ENCODE measurements at regions not wholly inside any gene's neighbourhood (a gene's known extent, or its start where the extent isn't known, plus 50 kb on each side); places are given as distances from the start of the nearest gene placed in this dataset.

- 97 to 100% methylated on average over 1 of the region's 1 CpG for WGBS, 2 donors
- intact Hi-C loops (cut with DNase I; ENCODE audit: low total_unique reads), result no loop called here
- no peak for DNase-seq (ENCODE audit: low spot score in 2 of 2)
- TF ChIP-seq CTCF (IDR thresholded peaks at IDR 0.05), result no peak
- TF ChIP-seq POLR2A (IDR thresholded peaks at IDR 0.05), result no peak
- no peak overlapping the region for H3K4me3 ChIP-seq (ENCODE audit: low read depth, poor library complexity, severe bottlenecking)
These were observed 121.8 kb downstream of the RASSF9 start for GRCh38 chr12:85714425-85714824.

- WGBS, 2 donors, result 94 to 97% methylated on average over 1 of the region's 1 CpG
These were observed 115.7 kb downstream of the RASSF9 start for GRCh38 chr12:85720308-85721033.

GRCh38 chr12:85725991-85726390 is 110.2 kb downstream of the RASSF9 start:
- H3K4me3 ChIP-seq (ENCODE audit: low read depth, poor library complexity, severe bottlenecking), result no peak overlapping the region
- 69 to 73% methylated on average over 2 of the region's 2 CpGs for WGBS, 2 donors
- TF ChIP-seq CTCF (IDR thresholded peaks at IDR 0.05) (no peak), POLR2A (IDR thresholded peaks at IDR 0.05) (no peak)
- DNase-seq (ENCODE audit: low spot score in 2 of 2), result no peak
- intact Hi-C loops (cut with DNase I; ENCODE audit: low total_unique reads), result no loop called here

More at GRCh38 chr12:85720308-85721033, 115.7 kb downstream of the RASSF9 start:
- no peak for DNase-seq (ENCODE audit: low spot score in 2 of 2)
- no peak overlapping the region for H3K4me3 ChIP-seq (ENCODE audit: low read depth, poor library complexity, severe bottlenecking)
- intact Hi-C loops (cut with DNase I; ENCODE audit: low total_unique reads), result no loop called here
- no peak for TF ChIP-seq CTCF (IDR thresholded peaks at IDR 0.05)
- TF ChIP-seq POLR2A (IDR thresholded peaks at IDR 0.05), result no peak

- no peak for DNase-seq (ENCODE audit: low spot score in 2 of 2)
- whole genome bisulfite sequencing, 2 donors, result 77 to 81% methylated on average over 5 of the region's 5 CpGs
- intact Hi-C loops (cut with DNase I; ENCODE audit: low total_unique reads), result no loop called here
- no peak for TF ChIP-seq CTCF (IDR thresholded peaks at IDR 0.05)
- no peak for TF ChIP-seq POLR2A (IDR thresholded peaks at IDR 0.05)
- H3K4me3 ChIP-seq (ENCODE audit: low read depth, poor library complexity, severe bottlenecking), result no peak overlapping the region
These were observed 102.9 kb downstream of the RASSF9 start for GRCh38 chr12:85733221-85733840.

DNA sequence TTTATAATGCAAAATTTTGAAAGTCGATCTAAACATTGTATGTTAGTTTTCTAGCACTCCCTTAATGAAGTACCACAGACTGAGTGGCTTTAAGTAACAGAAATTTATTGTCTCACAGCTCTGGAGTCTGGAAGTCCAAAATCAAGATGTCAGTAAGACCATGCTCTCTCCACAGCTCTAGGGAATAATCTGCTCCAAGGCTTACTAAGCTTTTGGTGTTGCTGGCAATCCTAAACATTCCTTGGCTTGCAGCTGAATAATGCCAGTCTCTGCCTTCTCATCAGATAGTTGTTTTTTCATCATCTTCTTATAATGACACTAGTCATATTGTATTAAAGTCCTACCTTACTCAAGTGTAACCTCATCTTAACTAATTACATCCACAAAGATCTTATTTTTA is 102.2 kb downstream of the RASSF9 start:
- no peak for DNase-seq (ENCODE audit: low spot score in 2 of 2)
- TF ChIP-seq CTCF (IDR thresholded peaks at IDR 0.05), result no peak
- no peak for TF ChIP-seq POLR2A (IDR thresholded peaks at IDR 0.05)
- 83 to 87% methylated on average over 1 of the region's 1 CpG for WGBS, 2 donors
- H3K4me3 ChIP-seq (ENCODE audit: low read depth, poor library complexity, severe bottlenecking), result no peak overlapping the region
- intact Hi-C loops (cut with DNase I; ENCODE audit: low total_unique reads), result no loop called here

All from lower leg skin (tissue), 4 donors.